ENCODE measurements at regions not wholly inside any gene's neighbourhood (a gene's known extent, or its start where the extent isn't known, plus 50 kb on each side); places are given as distances from the start of the nearest gene placed in this dataset.

DNA sequence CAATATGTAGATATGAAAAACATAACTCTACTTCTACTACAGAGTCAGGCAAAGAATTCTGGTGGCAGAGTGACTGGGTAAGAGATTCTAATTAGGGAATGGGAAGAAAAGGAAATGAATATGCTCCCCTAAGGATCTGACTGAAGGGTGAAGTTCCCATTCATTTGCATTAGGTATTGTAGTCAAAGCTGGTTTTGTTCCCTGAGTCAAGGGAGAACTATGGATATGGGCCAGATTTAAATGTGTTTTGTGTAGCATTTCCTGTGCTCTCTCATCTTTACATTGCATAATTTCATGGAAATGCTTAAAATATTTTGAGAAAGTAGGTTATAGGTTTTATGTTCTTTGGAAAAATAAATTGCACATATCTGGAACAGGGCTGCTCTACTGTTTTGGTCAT lies 299.7 kb downstream of the BTBD3 start:
- TF ChIP-seq, protein P1, sequence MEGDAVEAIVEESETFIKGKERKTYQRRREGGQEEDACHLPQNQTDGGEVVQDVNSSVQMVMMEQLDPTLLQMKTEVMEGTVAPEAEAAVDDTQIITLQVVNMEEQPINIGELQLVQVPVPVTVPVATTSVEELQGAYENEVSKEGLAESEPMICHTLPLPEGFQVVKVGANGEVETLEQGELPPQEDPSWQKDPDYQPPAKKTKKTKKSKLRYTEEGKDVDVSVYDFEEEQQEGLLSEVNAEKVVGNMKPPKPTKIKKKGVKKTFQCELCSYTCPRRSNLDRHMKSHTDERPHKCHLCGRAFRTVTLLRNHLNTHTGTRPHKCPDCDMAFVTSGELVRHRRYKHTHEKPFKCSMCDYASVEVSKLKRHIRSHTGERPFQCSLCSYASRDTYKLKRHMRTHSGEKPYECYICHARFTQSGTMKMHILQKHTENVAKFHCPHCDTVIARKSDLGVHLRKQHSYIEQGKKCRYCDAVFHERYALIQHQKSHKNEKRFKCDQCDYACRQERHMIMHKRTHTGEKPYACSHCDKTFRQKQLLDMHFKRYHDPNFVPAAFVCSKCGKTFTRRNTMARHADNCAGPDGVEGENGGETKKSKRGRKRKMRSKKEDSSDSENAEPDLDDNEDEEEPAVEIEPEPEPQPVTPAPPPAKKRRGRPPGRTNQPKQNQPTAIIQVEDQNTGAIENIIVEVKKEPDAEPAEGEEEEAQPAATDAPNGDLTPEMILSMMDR (conservative IDR thresholded peaks at IDR 0.05 in 1 of 2, IDR thresholded peaks at IDR 0.05 in 1 of 2; ENCODE audit: extremely low read depth in 1 of 2, insufficient read depth in 1 of 2, low read depth in 1 of 2, low read length in 2 of 2): no peak
- TF ChIP-seq EZH2 (IDR thresholded peaks at IDR 0.05; ENCODE audit: borderline replicate concordance, low read length): no peak
